Effector memory CD4-positive, alpha-beta T cell (primary cell): ENCODE measurements at regions not wholly inside any gene's neighbourhood (a gene's known extent, or its start where the extent isn't known, plus 50 kb on each side); places are given as distances from the start of the nearest gene placed in this dataset.

ENCODE experiments used
- DNase-seq, 3 donors: peaks; one replicate each; pipeline ENCODE4 v3.0.0-alpha.2; 2020
- H3K27ac ChIP-seq: 2 replicates; pipeline ENCODE4 v1.7.0; 2013; ENCODE audit warnings: mild to moderate bottlenecking, low read length, moderate library complexity; ENCODE audit not compliant: insufficient read depth, poor library complexity, severe bottlenecking
- H3K27me3 ChIP-seq: replicated peaks from 2 replicates; pipeline ENCODE4 v1.7.0; 2013; ENCODE audit warnings: mild to moderate bottlenecking, low read length; ENCODE audit not compliant: insufficient read depth, control insufficient read depth, poor library complexity, severe bottlenecking
- H3K36me3 ChIP-seq: 2 replicates; pipeline ENCODE4 v1.7.0; 2013; ENCODE audit warnings: mild to moderate bottlenecking, low read length, moderate library complexity; ENCODE audit not compliant: control insufficient read depth, insufficient read depth
- H3K4me1 ChIP-seq: 2 replicates; pipeline ENCODE4 v1.7.0; 2013; ENCODE audit warnings: low read length, mild to moderate bottlenecking; ENCODE audit not compliant: control insufficient read depth, insufficient read depth, poor library complexity, severe bottlenecking
- H3K4me3 ChIP-seq: 2 replicates; pipeline ENCODE4 v1.7.0; 2013; ENCODE audit warnings: low read length, low read depth, mild to moderate bottlenecking; ENCODE audit not compliant: insufficient read depth, poor library complexity, severe bottlenecking
- H3K9me3 ChIP-seq: 2 replicates; pipeline ENCODE4 v1.7.0; 2013; ENCODE audit warnings: mild to moderate bottlenecking, low read length, moderate library complexity; ENCODE audit not compliant: control insufficient read depth

DNA sequence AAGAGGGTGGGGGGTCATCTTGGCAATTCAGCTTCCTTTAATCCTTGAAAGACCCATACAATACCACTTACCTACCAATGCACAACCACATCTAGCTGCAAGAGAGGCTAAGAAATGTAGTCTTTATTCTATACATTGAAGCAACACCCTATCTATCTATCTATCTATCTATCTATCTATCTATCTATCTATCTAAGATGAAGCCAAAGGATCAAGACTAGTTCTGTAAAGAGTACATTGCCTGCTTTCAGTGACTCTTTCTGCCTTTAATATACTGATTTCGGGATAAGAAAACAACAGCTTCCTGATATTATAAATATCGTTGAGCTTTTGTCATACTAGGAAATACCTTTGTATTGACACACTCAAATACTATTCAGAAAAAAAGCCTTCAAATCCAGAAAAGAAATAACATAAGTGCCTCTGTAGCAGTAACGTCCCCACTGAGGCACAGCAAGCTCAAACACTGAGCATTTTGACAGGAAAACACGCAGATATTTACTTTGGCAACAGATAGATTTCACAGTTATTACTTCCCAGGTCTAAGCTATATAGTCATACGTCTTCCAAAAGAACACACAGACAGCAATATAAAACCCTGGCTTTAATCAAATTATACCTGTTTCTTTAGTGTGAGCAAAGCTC, 139.4 kb upstream of the SERTAD2 start:
- Histone ChIP-seq H3K9me3 (no peaks in the 10 kb centered on the region), H3K4me3 (no peak overlapping the region), H3K4me1 (no peaks in the 10 kb centered on the region), H3K27ac (no peak overlapping the region), H3K36me3 (no peaks in the 10 kb centered on the region), H3K27me3 (no peaks in the 10 kb centered on the region)
- no peak for DNase-seq

GRCh38 chr2:64793701-64794100, 140.0 kb upstream of the SERTAD2 start:
- no peak overlapping the region for H3K27ac ChIP-seq
- no peak overlapping the region for H3K4me3 ChIP-seq
- H3K9me3 ChIP-seq, result no peaks in the 10 kb centered on the region
- no peaks in the 10 kb centered on the region for H3K4me1 ChIP-seq
- no peaks in the 10 kb centered on the region for H3K36me3 ChIP-seq
- no peak for DNase-seq
- H3K27me3 ChIP-seq, result no peaks in the 10 kb centered on the region

GRCh38 chr2:64794426-64794995, 140.8 kb upstream of the SERTAD2 start:
- H3K9me3 ChIP-seq, result no peaks in the 10 kb centered on the region
- H3K27me3 ChIP-seq, result no peaks in the 10 kb centered on the region
- no peaks in the 10 kb centered on the region for H3K36me3 ChIP-seq
- no peak for DNase-seq
- H3K4me1 ChIP-seq, result no peaks in the 10 kb centered on the region
- no peak overlapping the region for H3K4me3 ChIP-seq
- no peak overlapping the region for H3K27ac ChIP-seq

- Histone ChIP-seq H3K4me3 (no peak overlapping the region), H3K4me1 (no peaks in the 10 kb centered on the region), H3K27ac (no peak overlapping the region), H3K27me3 (no peaks in the 10 kb centered on the region), H3K9me3 (no peaks in the 10 kb centered on the region), H3K36me3 (no peaks in the 10 kb centered on the region)
- DNase-seq, result no peak
Observed at GRCh38 chr2:64795024-64795592, 141.4 kb upstream of the SERTAD2 start.

DNA sequence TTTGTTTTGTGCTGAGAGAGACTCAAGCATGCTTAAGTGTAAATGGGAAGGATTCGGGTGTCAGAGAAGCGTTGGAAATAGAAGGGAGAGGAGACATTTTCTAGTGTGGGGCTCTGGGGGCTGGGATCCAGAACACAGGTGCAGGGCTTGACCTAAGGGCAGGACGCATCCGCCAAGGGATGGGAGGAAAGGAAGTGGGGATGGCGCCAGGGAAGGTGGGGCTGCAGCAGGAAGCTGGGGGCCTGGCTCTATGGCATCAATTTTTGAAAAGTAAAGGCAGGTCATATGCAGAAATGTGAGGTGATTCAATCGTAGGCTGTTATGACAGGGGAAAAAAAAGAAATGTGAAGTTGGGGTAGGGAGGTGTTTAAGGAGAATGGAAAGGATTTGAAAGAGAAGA, 143.2 kb upstream of the SERTAD2 start:
- Histone ChIP-seq H3K36me3 (no peaks in the 10 kb centered on the region), H3K9me3 (no peaks in the 10 kb centered on the region), H3K27ac (no peak overlapping the region), H3K4me3 (no peak overlapping the region), H3K27me3 (no peaks in the 10 kb centered on the region), H3K4me1 (no peaks in the 10 kb centered on the region)
- no peak for DNase-seq

DNA sequence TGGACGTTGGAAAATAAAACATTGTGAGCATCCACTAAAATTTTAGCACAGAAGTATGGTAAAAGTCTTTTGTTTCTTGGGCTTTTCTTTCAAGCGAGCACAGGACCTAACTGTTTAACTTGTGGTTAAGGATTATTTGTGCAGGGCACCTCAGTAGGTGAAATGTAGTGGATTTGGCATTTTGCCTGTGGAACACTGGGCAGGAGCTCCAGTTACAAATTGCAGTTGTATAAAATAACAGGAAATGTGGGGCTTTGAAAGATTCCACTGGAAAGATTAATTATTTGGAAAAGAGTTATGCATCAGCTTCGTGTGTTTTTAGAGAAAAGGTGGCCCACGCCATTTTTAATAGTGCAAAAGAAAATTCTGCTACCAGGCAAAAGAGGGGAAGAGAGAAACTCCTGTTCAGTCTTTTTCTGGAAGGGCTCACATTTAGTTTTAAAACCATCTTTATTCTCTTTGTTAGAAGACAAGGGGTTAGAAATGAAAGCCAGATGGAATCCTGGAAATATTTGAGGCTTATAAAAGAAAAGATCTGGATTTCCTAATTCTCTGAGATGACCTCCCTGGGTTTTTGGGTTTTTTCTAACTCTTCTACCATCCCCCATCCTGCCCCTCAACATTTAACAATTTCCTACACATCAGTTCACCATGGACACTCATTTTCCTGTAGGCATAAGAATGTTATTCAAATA, 144.3 kb upstream of the SERTAD2 start:
- no peaks in the 10 kb centered on the region for H3K9me3 ChIP-seq
- DNase-seq, result no peak
- no peaks in the 10 kb centered on the region for H3K36me3 ChIP-seq
- no peak overlapping the region for H3K4me3 ChIP-seq
- H3K27ac ChIP-seq, result no peak overlapping the region
- H3K27me3 ChIP-seq, result no peaks in the 10 kb centered on the region
- no peaks in the 10 kb centered on the region for H3K4me1 ChIP-seq

DNA sequence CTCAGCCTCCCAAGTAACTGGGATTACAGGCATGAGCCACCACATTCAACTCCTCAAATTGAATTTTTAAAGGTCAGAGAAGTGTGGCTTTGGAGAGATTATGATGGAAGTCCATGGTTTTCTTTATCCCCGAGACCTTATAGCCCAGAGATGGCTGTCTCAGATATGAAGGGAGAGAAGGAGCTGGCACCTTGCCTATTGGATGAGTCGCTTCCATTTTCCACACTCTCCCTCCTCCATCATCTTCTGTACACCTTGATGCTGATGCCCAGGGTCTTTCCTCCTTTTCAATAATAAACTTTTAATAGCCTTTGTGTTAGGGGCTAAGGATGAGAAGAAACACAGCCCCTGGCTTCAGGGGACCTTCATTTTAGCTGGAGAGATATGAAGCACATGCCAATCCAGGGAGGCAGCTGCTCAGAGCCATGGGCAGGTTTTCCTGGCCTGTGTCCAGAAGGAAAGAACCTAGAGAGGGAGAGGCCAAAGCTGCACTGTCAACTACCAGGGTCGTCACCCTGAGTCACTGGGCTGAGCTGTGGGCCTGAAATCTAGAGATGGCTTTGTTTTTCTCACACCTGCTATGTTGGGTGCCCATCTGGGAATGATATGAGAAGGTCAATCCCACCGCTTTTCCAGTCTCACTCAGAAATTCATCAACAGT, 146.0 kb upstream of the SERTAD2 start:
- Histone ChIP-seq H3K9me3 (no peaks in the 10 kb centered on the region), H3K27ac (no peak overlapping the region), H3K4me1 (no peaks in the 10 kb centered on the region), H3K27me3 (no peaks in the 10 kb centered on the region), H3K36me3 (no peaks in the 10 kb centered on the region), H3K4me3 (no peak overlapping the region)
- no peak for DNase-seq

- no peaks in the 10 kb centered on the region for H3K4me1 ChIP-seq
- DNase-seq, result no peak
- no peaks in the 10 kb centered on the region for H3K36me3 ChIP-seq
- H3K27ac ChIP-seq, result no peak overlapping the region
- no peaks in the 10 kb centered on the region for H3K27me3 ChIP-seq
- no peaks in the 10 kb centered on the region for H3K9me3 ChIP-seq
- no peak overlapping the region for H3K4me3 ChIP-seq
Observed at GRCh38 chr2:64803776-64804175, 150.1 kb upstream of the SERTAD2 start.

DNA sequence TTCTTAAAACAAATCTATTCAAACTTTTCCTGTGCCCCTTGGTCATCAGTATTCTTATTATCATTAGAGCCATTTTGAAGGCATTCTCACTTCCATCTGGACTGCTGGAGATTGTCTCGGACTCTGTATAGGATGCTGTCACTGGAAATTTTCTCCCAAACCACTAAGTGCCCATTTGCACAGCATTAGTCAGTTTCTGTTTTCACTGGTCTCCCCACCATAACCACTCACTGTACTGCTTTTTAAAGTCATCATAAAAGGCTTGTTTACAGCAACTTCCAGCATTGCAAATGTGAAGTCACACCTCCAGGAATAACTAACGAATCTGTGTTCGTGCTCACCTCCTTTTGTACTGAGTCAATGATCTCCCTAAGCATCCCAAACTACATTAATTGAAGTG, 150.9 kb upstream of the SERTAD2 start:
- Histone ChIP-seq H3K4me1 (no peaks in the 10 kb centered on the region), H3K27ac (no peak overlapping the region), H3K4me3 (no peak overlapping the region), H3K9me3 (no peaks in the 10 kb centered on the region), H3K27me3 (no peaks in the 10 kb centered on the region), H3K36me3 (no peaks in the 10 kb centered on the region)
- DNase-seq, result no peak

GRCh38 chr2:64807417-64807816, 153.7 kb upstream of the SERTAD2 start:
- Histone ChIP-seq H3K9me3 (no peaks in the 10 kb centered on the region), H3K27me3 (no peaks in the 10 kb centered on the region), H3K4me1 (no peaks in the 10 kb centered on the region), H3K4me3 (no peak overlapping the region), H3K27ac (no peak overlapping the region), H3K36me3 (no peaks in the 10 kb centered on the region)
- no peak for DNase-seq
